ENCODE measurements at regions not wholly inside any gene's neighbourhood (a gene's known extent, or its start where the extent isn't known, plus 50 kb on each side); places are given as distances from the start of the nearest gene placed in this dataset.

DNA sequence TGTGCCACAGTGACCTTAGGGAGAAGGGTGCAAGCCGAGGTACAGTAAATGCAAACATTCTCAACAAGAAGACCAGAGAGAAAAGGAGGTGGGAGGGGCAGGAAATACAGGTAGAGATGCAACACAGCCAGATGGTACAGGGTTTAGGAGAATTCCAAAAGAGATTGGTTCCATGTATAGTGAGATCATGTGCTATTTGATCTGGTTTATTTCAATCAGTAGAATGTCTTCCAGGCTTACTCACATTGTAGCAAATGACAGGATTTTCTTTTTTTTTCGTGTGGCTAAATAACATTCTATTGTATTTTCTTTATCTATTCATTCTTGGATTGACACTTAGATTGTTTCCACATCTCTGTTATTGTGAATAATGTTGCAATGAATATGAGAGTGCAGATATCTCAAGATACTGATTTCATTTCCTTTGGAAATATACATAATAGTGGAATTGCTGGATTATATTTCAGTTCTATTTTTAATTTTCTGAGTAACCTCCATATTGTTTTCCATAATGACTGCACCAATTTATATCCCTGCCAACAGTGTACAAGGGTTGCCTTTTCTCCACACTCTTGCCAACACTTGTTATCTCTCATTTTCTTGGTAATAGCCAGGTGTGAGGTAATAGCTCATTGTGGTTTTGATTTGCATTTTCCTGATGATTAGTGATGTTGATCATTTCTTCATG lies 107.8 kb upstream of the GAS1 start:
- TF ChIP-seq, protein P1, sequence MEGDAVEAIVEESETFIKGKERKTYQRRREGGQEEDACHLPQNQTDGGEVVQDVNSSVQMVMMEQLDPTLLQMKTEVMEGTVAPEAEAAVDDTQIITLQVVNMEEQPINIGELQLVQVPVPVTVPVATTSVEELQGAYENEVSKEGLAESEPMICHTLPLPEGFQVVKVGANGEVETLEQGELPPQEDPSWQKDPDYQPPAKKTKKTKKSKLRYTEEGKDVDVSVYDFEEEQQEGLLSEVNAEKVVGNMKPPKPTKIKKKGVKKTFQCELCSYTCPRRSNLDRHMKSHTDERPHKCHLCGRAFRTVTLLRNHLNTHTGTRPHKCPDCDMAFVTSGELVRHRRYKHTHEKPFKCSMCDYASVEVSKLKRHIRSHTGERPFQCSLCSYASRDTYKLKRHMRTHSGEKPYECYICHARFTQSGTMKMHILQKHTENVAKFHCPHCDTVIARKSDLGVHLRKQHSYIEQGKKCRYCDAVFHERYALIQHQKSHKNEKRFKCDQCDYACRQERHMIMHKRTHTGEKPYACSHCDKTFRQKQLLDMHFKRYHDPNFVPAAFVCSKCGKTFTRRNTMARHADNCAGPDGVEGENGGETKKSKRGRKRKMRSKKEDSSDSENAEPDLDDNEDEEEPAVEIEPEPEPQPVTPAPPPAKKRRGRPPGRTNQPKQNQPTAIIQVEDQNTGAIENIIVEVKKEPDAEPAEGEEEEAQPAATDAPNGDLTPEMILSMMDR (conservative IDR thresholded peaks at IDR 0.05) = no peak
- no peak for TF ChIP-seq EZH2 (IDR thresholded peaks at IDR 0.05; ENCODE audit: low read depth)
